HG03354 (cell line): ENCODE measurements at regions not wholly inside any gene's neighbourhood (a gene's known extent, or its start where the extent isn't known, plus 50 kb on each side); places are given as distances from the start of the nearest gene placed in this dataset.

Experiments
- ATAC-seq: cut with Tn5 transposase; IDR thresholded peaks from one replicate; pipeline ENCODE4 v1.9.1; 2021; ENCODE audit warnings: mild to moderate bottlenecking; ENCODE audit not compliant: unreplicated experiment, poor library complexity, severe bottlenecking

DNA sequence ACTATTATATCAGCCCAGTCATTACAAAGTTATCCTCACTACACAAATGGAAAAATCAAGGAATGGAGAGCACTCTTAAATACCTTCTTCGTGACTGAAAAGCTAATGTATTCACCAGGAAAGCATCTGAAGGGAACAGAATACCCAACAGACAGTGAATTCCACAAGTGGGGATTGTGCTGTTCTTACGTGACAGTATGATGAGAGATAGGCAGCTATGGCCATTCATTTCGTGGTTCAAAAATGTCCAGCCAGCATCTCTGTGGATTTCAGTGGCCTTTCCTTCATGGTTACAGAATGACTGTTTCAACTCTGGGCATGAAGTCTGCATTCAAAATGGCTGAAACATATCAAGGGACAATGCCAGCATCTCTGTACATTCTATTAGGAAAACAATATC, 323.8 kb downstream of the PRELID2 start:
- ATAC-seq = no peak

DNA sequence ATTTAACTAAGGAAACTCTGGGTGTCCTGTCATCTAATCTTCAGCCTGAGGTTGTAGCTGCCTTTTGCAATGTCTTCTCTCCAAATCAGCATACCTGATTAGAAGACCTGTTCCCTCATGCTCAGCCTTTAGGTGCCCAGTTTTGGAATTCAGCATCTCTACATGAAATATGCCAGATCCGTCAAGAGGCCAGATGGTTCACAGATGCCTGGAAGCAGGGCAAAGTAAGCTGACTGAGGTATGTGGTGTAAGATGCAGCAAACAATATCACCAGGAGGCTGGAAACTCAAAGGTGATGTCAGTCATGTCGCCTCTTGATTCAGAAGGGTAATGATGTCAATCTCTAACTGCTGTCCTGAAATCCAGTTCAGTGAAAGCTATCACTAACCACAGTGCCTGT, 324.4 kb downstream of the PRELID2 start:
- ATAC-seq = no peak

DNA sequence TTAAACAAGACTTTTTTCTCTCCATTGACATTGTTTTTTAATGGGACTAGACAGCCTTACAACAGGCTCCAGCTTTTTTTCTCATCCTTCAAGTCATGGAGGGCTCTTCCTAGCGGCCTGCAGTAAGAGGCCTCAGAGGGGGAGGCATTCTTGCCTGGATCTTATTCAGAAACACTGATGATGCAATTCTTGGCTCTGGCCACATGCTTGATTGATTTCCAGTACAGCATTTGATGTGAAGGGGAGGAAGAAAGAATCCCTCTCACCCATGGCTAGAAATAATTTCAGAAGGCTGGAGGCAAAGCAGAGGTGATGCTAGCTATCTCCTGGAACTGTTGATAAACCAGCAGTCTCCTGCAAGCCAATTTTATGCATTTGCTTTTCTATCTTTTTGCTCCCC, 324.8 kb downstream of the PRELID2 start:
- no peak for ATAC-seq

DNA sequence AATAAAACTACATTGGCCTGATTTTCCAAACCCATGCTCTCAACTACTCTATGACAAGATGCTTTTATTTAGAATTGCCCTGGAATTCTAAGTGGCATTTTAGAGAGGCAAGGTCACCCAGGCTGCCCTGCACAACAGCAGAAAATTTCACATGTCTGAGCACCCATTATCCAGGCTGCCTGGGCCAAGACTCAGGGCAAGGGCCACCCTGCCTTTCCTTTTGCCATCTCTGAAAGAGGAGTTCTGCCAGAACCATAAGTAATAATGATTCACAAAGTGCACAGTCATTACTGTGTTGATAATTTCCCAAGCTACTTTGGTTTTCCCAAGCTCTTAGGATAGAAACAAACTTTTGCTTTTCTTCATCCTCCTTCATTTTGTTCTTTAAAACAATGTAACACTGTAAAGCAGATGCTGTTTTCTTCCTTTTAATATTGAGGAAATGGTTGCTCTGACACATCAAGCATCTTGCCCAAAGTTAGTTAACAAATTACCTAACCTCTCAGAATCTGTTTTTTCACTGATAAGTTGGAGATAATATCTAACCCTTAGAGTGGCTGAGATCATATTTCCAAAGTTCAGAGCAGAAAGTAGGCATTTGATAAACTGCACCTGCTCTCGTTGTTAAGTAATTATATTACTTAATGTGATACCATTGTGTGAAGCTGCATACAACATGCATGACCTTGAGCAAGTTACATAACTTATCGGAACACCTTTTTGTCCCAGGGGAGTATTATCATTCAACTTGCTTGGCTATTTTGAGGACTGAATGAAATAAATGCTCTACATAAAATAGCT, 325.6 kb downstream of the PRELID2 start:
- ATAC-seq = no peak

DNA sequence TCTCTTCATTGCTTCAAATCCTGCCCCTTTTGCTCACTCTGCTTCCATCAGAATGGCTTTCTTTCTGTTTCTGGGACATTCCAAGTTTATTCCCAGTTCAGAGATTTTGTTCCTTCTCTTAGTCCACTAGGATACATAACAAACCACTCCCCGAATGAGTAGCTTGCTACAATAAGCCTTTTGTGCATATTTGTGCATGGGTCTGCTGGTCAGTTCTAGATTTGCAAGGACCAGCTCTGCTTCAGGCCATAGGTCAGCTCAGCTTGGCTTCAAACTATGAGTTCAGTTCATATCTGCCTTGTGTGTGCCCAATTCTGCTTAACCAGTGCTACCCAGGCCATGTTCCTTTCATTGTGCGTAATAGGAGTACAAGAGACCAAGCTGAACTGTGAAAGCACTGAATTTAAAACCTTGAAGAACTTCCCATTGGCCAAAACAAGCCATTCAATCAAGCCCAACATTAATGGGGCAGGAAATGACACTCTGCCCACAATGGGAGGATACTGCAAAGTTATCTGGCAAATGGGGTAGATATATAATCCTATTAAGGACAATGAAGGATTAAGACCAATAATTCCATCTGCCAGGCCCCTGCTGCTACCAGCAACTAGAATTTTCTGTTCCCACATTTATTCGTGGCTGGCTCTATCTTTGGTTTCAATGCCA, 328.8 kb downstream of the PRELID2 start:
- ATAC-seq = no peak

DNA sequence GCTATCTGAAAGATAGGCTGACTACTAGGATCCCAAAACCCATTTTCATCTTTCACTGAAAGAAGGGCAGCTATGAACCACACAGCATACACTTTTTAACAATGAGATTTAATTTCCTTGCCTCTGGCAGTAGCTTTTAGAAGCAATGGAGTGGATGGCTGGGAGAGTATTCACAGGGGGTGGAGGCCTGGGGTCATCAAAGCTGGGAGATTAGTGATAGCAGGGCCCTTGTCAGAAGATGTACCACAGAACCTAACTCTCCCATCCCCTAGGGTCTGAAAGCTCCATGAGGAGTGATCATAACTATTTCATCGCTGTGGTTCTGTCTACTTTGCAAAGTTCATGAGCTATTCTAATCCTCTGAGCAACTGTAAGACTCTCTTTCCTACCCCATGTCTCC, 332.2 kb downstream of the PRELID2 start:
- ATAC-seq = no peak

DNA sequence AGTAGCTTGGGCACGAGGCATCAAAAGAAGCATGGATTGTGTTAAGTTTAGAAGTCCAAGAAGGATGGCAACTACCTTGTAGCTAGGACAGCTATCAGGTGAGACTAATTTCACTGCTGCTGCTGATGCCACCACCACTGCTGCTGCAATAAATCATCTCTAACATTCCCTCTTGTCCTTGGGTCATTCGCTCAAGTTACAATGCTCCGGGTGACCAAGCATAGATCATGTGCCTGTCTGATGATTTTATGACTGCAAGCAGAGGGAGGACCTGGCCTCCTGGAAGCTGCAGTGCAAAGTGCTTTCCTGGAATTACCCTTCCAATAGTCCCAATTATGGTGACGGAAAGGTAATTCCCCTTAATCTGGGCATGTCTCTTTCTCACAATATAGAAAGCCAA, 334.4 kb downstream of the PRELID2 start:
- no peak for ATAC-seq

DNA sequence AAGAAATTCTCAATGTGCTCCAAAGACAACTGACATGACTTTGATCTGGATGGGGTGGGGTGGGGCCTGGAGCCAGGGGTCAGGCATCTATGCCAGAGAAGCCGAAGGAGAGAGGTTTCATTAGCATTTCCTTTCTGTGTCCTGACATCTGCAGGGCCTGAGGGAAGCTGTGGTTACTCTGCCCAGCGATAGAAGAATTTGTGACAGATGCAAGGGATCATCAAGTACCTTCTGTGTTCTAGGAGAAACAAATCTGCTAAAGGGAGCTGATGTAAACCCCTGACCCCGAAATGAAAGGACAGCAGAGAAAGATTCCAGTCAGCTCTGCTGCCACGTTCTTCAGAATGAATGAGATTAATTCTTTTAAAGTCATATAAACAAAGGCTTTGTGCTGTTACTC, 335.7 kb downstream of the PRELID2 start:
- no peak for ATAC-seq

DNA sequence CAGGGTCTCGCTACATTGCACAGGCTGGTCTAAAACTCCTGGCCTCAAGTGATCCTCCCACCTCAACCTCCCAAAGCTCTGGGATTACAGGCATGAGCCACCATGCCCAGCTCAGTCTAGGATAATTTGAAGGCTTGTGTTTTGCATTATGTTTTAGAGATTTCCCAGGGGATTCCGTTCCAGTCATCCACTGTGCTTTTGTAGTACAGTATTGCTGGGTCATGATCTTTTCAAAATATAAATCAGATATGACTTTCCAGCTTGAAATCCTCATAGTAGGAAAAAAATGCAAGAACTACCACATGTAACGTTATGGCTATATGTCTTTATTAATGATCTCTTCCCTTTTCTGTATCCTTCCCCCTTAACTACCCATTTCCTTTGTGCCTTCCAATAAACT, 338.1 kb downstream of the PRELID2 start:
- ATAC-seq = no peak

DNA sequence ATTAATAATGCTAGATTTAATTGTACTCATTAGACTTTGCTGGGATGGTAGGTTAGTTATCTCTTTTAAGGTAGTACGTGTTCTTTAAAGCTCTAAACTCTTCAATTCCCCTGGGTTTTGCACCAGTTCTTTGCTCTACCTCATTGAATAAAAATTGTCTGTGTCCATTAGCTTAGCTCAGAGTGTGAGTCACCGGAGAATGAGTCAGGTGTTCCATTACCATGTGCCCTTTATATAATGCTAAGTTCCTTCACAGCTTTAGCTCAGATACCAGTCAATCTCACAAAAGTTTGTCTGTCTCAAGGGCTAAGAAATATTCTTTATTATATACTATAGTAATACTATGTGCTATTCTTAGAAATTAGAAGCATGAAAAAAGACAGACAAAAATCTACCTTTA, 339.4 kb downstream of the PRELID2 start:
- ATAC-seq = no peak

DNA sequence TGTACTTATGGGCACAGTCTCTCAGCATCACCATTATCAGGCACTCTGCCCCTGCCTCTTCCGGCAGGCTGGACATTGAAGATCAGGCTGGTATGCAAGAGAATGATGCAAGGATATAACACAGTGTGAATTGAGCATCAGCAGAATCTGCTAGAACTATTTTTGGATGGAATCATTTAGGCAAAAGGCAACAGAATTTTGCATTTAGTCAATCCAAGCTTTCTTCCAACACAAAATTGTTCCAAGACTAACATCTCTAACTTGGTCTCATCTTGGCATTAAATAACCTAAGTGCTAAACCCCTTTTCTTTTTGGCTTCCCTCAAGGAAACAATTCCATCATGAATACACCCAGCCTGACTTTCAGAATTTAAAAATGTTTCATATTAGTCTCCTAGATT, 339.9 kb downstream of the PRELID2 start:
- ATAC-seq = no peak

DNA sequence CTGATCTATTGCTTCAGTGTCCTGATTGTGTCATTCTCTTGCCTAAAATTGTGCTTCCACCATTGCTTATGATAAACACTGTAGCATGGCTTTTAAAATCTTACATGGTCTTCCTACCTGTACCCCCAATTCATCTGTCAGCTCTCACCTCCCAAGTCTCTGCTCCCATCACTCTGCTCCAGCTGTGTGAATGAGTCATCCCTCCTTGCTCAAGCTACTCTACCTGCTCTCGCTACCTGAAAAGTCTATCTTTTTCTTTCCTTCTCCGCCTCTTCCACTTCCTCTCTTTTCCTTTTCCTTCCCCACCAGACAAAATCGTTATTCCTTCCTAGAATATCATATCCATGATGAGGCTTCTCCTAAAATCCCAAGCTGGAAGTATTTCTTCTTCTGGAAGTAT, 341.7 kb downstream of the PRELID2 start:
- no peak for ATAC-seq

DNA sequence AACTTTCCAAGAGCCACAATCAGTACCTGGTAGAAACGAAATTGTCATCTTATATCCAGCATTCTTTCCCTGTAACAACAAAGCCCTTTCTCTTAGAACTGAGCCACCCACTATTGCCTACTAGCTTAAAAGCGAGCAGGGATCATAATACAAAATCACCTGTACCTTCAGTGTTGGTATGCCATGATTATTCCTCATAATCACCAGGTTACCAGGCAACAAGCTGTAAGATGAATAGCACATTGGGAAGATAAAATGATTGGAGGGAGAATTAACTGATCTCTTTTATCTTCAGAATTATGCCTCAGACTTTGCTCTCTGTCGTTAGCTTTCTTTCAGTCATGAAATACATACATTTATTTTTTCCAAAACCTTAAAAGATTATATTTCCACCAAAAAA, 345.6 kb downstream of the PRELID2 start:
- ATAC-seq = no peak

DNA sequence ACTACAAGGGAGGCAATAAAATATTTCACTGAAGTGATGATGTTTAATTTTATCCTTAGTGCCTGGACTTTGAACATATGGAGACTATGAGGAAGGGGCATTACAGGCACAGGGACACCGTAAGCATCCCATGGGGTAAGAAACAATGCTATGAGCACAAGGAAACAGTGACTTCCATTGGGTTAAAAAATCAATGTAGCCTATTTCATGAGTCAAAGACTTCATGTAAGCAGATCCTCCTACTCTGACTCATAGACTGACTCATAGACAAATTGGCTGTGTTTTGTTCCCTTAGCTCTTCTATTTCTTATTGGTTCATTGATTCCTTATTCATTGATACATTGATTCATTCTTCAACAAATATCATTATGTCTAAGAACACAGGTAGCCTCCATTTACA, 351.0 kb downstream of the PRELID2 start:
- no peak for ATAC-seq

DNA sequence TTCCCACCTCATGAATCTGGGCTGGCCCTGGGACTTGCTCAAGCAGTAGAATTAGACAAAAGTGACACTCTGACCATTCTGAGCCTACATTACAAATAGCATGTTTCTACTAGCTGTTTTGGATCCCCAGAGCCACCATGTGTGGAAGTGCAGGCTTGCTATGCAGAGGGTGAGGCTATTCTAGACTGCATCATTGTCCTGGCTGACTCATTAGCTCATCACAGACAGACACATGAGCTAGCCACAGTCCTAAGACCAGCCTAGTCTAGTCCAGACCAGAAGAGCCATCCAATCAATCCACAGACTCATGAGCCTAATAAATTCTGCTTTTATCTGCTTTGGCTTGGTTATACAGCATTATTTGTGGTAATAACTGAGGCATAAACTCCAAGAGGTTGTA, 351.9 kb downstream of the PRELID2 start:
- no peak for ATAC-seq

DNA sequence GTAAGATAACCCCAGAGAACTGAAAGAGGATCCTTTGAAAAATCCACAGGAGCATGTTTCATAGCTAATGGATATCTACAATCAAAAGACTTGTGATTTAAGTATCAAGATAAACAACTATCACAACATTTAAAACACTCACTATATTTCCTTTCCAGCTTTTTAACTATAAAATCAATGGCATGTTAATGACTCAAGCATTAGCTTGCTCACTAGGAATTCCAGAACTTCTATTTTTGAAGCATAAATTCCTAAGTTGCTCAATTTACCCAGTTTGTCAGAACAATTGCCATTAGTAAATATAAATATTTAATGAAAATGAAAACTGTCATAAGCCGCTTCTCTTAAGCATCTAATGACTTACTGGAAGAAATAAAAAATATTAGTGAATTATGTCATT, 355.3 kb downstream of the PRELID2 start:
- no peak for ATAC-seq

DNA sequence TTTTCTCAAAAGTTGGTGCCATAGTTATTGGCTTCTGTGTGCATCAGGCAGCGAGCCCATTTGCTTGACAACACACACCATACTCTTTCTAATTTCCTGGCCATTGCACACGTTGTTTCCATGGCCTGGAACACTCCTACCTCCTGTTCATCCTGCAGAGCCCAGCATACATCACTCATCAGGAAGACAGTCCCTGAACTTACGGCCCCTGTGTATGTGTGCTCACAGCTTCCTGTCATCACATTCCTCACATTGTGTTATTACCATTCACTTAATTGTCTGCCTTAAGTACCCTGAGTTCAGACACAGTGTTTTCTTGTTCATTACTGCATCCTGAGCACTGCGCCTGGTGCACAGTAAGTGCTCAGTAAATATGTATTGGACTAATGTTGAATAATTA, 355.9 kb downstream of the PRELID2 start:
- no peak for ATAC-seq

DNA sequence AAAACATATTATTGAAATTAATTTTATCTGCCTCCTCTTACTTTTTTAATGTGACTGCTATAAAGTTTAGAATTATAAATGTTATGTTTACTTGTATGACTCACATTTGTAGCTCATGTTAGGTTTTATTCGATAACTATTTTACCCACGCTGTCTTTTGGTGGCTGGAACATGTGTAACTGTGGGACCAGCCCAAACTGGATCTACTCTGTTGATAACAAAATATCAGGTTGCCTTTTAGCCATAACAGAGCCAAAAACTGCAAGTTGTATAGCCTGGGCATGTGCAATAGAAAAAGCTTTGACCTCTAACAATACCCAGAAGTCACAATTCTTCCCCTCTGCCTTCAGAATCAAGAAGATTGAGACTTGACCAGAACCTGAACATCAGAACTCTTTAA, 356.5 kb downstream of the PRELID2 start:
- ATAC-seq = no peak

DNA sequence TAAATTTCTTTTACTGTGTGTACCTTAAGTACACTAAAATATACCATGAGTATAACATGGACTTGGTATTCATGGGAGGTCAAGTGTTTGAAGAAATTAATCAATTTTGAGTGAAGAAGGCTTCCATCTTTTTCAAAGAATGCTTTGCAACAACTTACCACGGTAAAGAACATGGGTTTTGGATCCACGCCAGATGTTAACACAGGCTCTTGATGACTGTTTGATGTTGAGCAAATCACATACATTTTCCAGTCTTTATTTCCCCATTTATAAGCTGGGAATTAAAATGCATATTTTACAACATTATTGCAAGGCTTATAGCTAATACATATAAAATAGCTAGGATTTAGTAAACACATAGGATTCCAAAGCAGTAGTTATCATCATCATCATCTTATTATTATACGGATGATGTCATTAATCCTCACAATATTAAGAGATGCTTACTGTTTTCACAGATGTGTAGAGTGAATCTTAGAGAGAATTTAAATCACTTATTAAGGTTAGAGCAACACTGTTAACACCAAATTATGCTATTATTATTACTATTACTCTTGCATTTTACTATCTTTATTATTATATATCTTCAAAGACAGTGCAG, 362.0 kb downstream of the PRELID2 start:
- ATAC-seq = no peak

DNA sequence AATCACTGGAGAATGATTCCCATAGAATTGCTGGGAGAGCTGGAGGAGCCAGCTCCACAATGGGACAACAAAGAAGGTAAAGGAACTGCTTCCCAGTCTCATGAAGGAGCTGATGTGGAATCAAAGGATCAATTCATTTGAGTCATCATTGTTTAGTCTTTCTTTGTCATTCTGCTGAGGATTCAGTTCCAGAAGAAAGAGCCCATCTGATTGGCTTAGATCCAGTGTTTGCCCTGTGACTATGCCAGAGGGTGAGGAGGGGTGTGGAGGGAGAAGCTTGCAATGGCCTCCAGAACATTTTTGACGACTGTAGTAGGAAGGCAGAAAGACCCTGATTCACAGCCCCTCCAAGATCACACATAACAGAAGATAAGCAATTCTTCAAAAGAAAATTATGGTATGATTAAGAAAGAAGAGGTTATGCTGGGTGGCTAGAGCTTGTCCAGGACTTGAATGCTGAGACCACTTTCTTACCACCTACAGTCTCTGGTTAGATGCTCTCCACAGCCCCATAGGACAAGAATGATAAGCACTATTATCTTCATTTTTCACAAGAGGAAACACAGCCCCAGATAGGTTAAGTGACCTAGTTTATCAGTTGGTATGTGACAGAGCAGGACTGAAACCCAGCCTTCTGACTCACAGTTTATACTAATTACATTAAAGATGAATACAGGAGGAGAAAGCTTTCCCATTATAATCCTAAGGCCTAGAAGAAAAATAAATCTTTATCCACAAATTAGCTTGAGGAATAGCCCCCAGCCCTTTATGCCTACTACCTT, 363.1 kb downstream of the PRELID2 start:
- no peak for ATAC-seq
